HG02938 (cell line): ENCODE measurements at regions not wholly inside any gene's neighbourhood (a gene's known extent, or its start where the extent isn't known, plus 50 kb on each side); places are given as distances from the start of the nearest gene placed in this dataset.

Experiments used
- ATAC-seq: cut with Tn5 transposase; IDR thresholded peaks from one replicate; pipeline ENCODE4 v1.9.1; 2021; ENCODE audit warnings: mild to moderate bottlenecking, moderate library complexity; ENCODE audit not compliant: unreplicated experiment

DNA sequence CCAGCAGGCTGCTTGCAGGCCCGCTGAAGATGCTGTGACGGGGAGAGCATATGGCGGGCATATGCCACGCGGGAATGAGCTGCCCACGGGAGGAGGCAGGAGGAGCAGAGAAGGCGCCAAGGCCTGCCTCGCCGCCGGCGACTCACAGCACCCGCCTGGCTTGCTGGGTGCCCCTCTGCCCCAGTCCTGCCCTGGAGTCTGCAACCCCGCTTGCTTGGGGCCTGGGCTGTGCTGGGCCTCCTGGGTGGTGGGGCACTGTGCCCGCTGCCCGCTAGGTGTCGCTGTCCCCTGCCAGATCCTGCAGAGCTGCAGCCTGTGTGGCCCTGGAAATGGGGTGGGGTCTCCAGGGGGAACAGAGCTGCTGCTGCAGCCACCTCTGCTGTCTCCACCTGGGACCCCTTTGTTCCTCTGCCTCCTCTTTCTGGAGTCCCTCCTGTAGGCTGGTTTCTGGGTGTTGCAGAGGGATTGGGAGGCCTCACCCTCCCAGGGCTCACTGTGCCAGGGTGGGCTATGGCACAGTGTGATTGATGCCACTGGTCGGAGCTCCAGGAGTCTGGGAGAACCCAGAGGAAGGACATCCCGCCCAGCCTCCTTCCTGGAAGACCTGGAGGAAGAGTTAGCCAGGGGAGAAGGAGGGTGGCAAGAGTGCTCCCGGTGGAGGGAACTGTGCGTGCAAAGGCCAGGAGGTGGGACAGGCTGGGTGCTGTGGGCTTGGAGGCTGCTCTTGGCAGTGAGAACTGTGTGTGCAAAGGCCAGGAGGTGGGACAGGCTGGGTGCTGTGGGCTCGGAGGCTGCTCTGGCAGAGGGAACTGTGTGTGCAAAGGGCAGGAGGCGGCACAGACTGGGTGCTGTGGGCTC is 141.0 kb upstream of the CIBAR2 start:
- no peak for ATAC-seq

- ATAC-seq = no peak
Measured at GRCh38 chr16:85254051-85254450, 141.8 kb upstream of the CIBAR2 start.

GRCh38 chr16:85254921-85255320 is 142.6 kb upstream of the CIBAR2 start:
- no peak for ATAC-seq

GRCh38 chr16:85255777-85256176 is 143.5 kb upstream of the CIBAR2 start:
- no peak for ATAC-seq

DNA sequence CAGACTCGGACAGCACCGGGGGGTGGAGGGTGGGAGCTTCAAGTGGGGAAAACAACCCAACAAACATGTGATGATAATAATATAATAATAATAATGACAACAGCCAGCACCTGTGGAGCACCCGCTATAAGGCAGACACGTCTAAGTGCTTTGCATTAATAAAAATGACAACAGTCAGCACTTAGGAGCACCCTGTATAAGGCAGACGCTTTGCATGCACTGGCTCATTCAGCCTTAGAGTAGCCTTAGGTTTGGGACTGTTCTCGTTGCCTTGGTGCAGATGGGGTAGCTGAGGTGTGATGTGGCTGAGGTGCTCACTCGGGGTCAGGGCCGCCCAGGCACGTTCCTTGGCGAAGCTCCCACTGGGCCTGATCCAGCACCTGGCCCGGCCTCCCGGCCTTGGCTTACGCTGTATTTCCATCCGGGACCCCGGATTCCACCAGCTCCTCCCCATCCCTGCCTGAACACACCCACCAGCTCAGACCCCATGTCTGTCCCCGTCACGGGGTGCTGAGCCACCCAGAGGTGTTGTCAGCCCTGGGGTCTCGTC is 144.0 kb upstream of the CIBAR2 start:
- ATAC-seq = no peak

DNA sequence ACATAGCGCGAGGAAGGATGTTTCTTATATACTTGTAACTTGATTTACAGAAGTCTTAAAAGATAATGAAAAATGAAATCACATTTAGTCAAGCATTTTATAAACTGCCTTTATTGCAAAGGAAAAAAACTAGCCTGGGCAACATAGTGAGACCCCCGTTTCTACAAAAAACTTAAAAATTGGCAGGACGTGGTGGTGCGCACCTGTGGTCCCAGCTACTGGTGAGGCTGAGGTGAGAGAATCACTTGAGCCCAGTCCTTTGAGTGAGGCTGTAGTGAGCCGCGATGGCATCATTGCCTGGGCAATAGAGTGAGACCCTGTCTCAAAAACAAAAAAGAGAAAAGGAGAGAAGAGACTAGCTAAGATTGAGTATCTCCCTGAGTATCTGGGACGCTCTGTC is 145.2 kb upstream of the CIBAR2 start:
- no peak for ATAC-seq

DNA sequence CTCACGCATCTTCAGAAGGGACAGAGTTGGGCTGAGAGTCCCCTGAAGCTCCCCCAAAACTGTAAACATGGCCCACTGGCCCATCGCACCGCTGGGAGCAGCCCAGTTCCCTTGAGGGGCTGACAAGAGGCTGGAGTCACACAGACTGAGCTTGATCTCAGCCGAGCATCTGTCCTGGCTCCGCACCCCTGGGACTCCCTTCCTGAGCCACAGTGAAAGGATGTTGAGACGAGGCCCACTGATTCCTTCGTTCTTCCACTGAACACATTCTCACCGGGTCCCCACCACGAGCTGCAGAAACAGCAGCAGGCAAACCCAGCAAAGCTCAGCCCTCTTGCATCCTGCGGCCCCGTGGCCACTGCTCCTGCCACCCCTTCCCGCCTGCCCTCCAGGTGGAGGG is 145.9 kb upstream of the CIBAR2 start:
- ATAC-seq = no peak

DNA sequence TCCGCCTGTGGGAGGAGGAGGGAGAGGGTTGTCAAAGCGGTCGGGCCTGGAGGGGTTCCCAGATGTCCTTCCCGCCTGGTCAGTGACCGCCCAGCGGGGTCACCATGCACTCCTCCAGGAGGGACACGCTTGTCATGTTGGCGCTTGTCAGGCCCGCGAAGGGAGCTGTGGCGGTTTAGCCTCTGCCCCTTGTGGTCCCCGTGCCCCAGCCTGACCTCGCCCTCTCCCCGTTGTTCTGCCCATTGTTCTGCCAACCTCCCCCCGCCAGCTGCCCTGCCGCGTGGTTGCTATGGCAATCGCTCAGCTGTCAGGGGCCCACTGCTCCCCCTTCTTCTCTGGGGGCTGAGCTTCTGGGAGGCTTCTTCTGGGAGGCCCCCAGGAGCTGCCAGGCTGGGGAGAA is 146.4 kb upstream of the CIBAR2 start:
- ATAC-seq = no peak

DNA sequence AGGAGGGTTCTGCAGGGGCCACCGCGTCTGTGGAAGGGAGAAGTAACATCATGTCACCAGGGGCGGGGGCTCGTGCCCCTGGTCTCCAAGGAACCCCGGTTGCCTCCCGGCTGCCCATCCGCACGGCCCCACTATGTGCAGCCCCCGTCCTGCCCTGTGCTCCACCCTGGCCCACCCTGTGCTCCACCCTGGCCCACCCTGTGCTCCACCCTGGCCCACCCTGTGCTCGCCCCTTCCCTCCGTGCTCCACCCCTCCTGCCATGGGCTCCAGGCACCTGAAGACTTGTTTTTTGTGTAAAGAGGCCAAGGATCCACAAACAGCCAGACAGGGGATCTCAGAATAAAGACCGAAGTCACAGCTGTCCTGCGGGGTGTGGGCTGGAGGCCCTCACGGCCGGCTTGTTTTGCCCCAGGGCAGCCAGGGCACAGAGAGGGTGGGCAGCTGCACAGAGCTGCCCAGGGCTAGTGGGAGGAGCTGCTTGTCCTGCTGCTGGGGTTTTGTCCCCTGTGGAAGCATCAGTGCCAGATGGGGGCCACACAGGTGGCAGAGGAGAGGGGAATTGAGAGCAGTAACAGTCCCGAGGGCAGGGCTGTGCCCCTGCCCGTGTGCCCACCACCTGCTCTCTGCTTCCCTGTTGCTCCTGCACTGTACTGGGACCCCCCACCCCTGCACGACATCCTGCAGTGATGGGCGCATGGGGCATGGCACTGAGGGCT is 147.0 kb upstream of the CIBAR2 start:
- ATAC-seq = no peak

GRCh38 chr16:85259832-85260167 is 147.5 kb upstream of the CIBAR2 start:
- no peak for ATAC-seq

DNA sequence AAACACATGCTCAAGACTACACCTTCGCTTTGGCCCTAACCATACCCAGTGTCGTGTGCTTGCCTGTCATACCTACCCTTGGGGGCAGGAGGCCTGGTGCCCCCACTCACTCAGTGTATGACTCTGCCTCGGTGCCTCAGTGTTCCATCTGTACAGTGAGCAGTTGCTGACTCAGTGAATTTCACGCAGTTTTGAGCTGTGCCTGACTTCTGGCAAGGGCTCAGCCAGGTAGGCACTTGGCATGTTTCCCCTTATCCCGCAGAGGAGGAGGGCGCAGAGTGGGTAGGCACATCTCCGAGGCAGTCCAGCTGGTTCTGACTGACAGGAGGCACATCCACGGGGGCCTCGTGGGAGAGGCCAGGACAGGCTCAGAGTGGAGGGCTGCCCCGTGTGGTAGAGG is 148.9 kb upstream of the CIBAR2 start:
- ATAC-seq = no peak

DNA sequence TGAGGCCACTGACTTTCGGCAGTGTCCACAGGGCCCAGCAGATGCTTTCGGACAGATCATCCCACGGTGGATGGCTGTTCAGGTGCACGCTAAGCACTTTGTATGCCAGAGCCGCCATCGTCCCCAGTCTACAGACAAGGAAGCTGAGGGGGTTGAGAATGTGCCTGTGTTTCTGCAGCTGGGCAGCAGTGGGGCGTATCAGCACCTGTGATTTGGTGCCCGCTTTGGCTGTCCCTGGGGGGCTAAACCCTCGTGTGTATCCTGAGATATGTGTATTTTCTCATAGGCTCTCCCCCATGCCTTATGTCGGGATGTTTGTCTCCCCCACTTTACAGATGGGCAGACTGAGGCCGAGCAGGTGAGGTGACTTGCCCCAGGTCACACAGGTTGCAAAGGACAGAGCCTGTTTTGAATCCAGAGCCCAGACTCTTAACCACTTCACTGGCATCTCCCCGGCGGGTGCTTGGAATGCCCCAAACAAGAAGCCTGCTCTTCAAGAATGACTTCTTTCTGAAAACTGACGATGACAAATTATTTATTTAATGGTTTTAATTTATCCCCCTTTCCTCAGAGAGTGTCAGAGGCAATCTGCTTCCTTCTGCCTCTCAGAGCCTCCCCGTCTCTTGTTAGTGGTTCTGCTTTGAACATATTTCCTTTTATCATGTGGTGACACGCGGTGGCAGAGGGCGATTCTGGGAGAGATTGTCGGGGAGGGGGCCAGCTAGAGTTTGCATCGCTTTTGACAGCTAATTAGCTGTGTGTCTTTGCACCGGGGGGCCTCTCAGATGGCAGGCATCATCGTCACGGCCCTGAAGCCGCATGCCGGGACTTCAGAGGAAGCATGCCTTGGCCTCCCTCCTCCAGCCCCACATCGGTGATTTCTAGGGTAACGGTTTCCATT is 149.6 kb upstream of the CIBAR2 start:
- ATAC-seq = no peak

GRCh38 chr16:85262558-85263238 is 150.4 kb upstream of the CIBAR2 start:
- ATAC-seq = no peak

GRCh38 chr16:85263239-85263585 is 150.9 kb upstream of the CIBAR2 start:
- ATAC-seq = no peak

- no peak for ATAC-seq
Measured at GRCh38 chr16:85264752-85265151, 152.5 kb upstream of the CIBAR2 start.

GRCh38 chr16:85265161-85265784 is 153.0 kb upstream of the CIBAR2 start:
- ATAC-seq = no peak

DNA sequence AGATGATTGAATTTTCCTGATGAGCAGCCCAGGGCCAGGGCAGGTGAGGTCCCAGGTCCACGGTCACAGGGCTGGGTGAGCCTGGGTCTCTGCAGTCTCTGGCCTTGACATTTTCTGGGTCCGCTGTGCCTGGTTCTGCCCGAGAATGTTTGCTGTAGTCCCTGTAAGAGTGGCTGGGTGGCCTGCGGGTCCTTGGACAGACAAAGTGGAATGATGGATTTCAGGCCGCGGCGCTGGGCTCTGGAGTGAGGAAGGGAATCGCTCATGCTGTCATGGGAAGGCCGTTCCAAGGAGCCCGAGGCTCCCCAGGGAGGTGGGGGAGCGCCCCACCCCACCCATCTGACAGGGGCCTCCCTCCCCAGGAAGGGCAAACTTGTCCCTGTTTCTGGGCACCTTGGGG is 153.5 kb upstream of the CIBAR2 start:
- ATAC-seq = no peak

GRCh38 chr16:85266857-85267256 is 154.6 kb upstream of the CIBAR2 start:
- no peak for ATAC-seq

GRCh38 chr16:85267414-85267945 is 155.2 kb upstream of the CIBAR2 start:
- no peak for ATAC-seq

DNA sequence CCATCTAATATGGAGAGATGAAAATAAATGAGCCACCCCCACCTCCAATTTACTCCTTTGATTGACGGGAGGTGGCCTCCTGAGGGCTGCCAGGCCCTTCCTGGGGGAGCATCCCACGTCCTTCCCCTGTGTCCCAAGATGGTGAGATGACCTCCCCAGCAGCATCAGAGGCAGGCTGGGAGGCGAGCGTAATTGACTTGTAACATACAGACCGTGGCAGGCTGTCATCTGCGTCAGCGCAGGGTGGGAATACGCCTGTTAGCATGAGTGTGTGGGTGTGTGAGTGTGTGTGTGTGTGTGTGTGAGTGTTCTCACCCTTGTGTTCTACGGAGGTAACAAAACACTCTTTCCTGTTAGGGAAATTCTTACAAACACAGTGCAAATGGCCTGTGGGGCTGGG is 156.9 kb upstream of the CIBAR2 start:
- no peak for ATAC-seq
